GM13977 (cell line): ENCODE measurements at regions not wholly inside any gene's neighbourhood (a gene's known extent, or its start where the extent isn't known, plus 50 kb on each side); places are given as distances from the start of the nearest gene placed in this dataset.

Source experiments
- DNase-seq: peaks from one replicate; pipeline ENCODE4 v3.0.0; 2012; ENCODE audit warnings: low spot score
- CTCF ChIP-seq: IDR thresholded peaks from 2 replicates; pipeline ENCODE4 v1.5.1; 2012; ENCODE audit warnings: mild to moderate bottlenecking, control low read depth; ENCODE audit not compliant: insufficient read depth; ENCODE audit errors: extremely low read depth, missing control alignments
- in situ Hi-C: fragments of 300-500 bp; cut with MboI; formaldehyde crosslinking; loops from one replicate; pipeline ENCODE4 v1.12.0; 2022; ENCODE audit warnings: low sequenced_read_pairs, low pct_unique_long_range_greater_than_20kb, mixed read lengths, inconsistent platforms; ENCODE audit not compliant: unreplicated experiment

DNA sequence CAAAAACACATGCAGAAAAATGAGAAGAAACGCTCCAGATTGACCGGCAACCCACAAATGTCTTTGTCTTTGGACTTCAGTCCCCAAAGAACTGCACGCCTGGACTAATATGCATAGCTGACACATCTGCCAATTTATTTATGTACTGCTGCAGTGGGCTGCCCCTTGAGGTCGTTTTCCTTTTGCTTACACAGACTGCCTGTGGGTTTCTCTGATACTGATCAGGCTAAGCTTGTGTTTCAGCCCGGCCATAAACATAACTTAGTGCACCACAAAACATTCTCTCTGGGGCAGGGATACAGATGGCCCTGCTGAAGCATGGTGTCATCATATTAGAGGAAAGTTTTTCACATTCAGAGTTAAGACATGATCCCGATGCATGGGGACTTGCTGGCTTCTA is 75.4 kb downstream of the NUDT12 start:
- no peak for TF ChIP-seq CTCF
- DNase-seq, result no peak
- in situ Hi-C loops, result no loop called here

- no peak for TF ChIP-seq CTCF
- no peak for DNase-seq
- in situ Hi-C loops, result no loop called here
These were observed 75.8 kb downstream of the NUDT12 start for GRCh38 chr5:103486739-103487138.

GRCh38 chr5:103480246-103480645 is 82.3 kb downstream of the NUDT12 start:
- DNase-seq, result no peak
- in situ Hi-C loops, result no loop called here
- no peak for TF ChIP-seq CTCF

DNA sequence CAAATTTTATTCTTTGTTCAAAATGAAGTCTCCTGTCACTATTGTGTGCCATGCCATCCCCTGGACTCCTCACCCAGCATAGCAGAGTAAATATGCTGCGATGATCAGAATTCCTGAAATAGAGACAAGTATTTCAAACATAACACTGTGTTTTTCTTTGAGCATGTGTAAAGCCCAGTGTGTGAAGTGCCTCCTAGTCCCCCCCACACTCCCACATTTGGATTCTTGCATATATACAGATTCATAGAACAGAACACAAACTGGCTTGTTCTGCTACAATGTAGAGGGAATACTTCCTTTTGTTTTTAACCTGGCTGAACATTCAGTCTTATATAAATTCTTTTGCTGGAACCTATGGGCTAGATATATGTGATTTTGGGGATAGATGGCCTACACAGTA is 84.9 kb downstream of the NUDT12 start:
- in situ Hi-C loops, result loop anchor here (10.0 kb wide), 1 partner anchor 243 kb away; no protein-coding TSS in a partner anchor
- TF ChIP-seq CTCF, result no peak
- DNase-seq, result no peak

DNA sequence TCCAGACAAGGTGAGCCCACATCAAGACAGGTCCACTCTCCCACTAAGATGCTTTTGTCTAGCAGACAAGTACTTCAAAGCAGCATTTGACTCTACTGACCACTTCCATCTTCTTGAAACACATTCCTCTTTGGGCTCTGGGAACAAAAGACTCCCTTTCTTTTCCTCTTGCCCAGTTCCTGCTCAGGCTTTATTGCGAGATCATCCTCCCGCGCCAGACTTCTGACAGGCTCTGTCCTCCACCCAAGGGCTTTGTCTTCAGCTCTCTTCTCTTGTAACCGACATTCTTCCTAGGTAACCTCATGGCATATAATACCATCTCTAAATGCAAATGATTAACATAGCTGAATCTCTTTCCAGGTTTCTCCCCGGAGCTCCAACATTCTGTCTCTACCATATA is 85.8 kb downstream of the NUDT12 start:
- in situ Hi-C loops, result loop anchor here (10.0 kb wide), 1 partner anchor 242 kb away; no protein-coding TSS in a partner anchor

DNA sequence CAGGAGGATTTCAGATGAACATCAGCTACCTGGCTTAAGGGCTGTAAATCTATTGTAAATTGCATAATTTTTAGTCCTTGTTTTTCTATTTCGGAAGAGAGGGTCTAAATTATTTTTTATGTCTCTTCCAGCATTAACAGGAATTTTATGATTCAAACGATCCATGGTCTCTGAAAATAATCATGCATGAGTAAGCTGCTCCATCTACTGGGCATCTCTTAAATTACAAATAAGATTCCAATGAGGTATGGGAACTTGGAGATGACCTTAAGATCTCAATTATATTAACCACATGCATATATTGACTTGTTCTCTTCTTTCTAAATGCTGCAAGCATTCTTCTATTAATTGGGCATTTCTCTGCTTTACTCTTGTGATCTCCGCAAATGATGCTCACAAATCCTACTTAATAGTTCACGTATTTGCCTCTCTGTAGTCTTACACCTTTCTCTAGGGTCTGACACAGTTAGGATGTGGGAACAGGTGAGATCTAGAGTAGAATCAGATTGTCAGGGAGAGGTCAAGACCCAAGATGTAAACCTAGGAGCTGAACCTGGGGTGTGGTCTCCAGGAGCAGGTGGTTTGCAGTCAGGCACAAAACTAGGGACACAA is 86.9 kb downstream of the NUDT12 start:
- DNase-seq, result peak; percentile 11
- TF ChIP-seq CTCF, result peak; percentile 64
- in situ Hi-C loops, result loop anchor here (10.0 kb wide), 1 partner anchor 241 kb away; no protein-coding TSS in a partner anchor

More for the DNA sequence above, 85.8 kb downstream of the NUDT12 start:
- no peak for TF ChIP-seq CTCF
- DNase-seq, result no peak
